ENCODE measurements at regions not wholly inside any gene's neighbourhood (a gene's known extent, or its start where the extent isn't known, plus 50 kb on each side); places are given as distances from the start of the nearest gene placed in this dataset.

- H3K4me1 ChIP-seq (ENCODE audit: control insufficient read depth, insufficient read depth, low read length) = no peaks in the 10 kb centered on the region
- H3K27me3 ChIP-seq (ENCODE audit: control insufficient read depth, insufficient read depth, low read length) = no peaks in the 10 kb centered on the region
- H3K27ac ChIP-seq (ENCODE audit: low read depth, low read length) = no peak overlapping the region
Observed at GRCh38 chr1:177442584-177442983, 271.8 kb downstream of the BRINP2 start.

GRCh38 chr1:177441281-177441680 lies 270.5 kb downstream of the BRINP2 start:
- H3K4me3 ChIP-seq (ENCODE audit: low read depth, low read length) = no peak overlapping the region
- H3K27ac ChIP-seq (ENCODE audit: low read depth, low read length) = no peak overlapping the region
- no peaks in the 10 kb centered on the region for H3K9me3 ChIP-seq (ENCODE audit: control insufficient read depth, insufficient read depth, low read depth, low read length)
- no peaks in the 10 kb centered on the region for H3K27me3 ChIP-seq (ENCODE audit: control insufficient read depth, insufficient read depth, low read length)
- no peaks in the 10 kb centered on the region for H3K36me3 ChIP-seq (ENCODE audit: control insufficient read depth, insufficient read depth, low read length)
- no peak overlapping the region for H3K9ac ChIP-seq (ENCODE audit: low read length)
- no peaks in the 10 kb centered on the region for H3K4me1 ChIP-seq (ENCODE audit: control insufficient read depth, insufficient read depth, low read length)

More at GRCh38 chr1:177442584-177442983, 271.8 kb downstream of the BRINP2 start:
- H3K4me3 ChIP-seq (ENCODE audit: low read depth, low read length) = no peak overlapping the region
- no peaks in the 10 kb centered on the region for H3K36me3 ChIP-seq (ENCODE audit: control insufficient read depth, insufficient read depth, low read length)
- H3K9ac ChIP-seq (ENCODE audit: low read length) = no peak overlapping the region
- no peaks in the 10 kb centered on the region for H3K9me3 ChIP-seq (ENCODE audit: control insufficient read depth, insufficient read depth, low read depth, low read length)

GRCh38 chr1:177440821-177441220 lies 270.1 kb downstream of the BRINP2 start:
- no peak overlapping the region for H3K9ac ChIP-seq (ENCODE audit: low read length)
- no peak overlapping the region for H3K4me3 ChIP-seq (ENCODE audit: low read depth, low read length)
- H3K9me3 ChIP-seq (ENCODE audit: control insufficient read depth, insufficient read depth, low read depth, low read length) = no peaks in the 10 kb centered on the region
- H3K27me3 ChIP-seq (ENCODE audit: control insufficient read depth, insufficient read depth, low read length) = no peaks in the 10 kb centered on the region
- no peaks in the 10 kb centered on the region for H3K36me3 ChIP-seq (ENCODE audit: control insufficient read depth, insufficient read depth, low read length)
- no peak overlapping the region for H3K27ac ChIP-seq (ENCODE audit: low read depth, low read length)
- H3K4me1 ChIP-seq (ENCODE audit: control insufficient read depth, insufficient read depth, low read length) = no peaks in the 10 kb centered on the region

GRCh38 chr1:177439301-177439700 lies 268.5 kb downstream of the BRINP2 start:
- Histone ChIP-seq H3K36me3 (ENCODE audit: control insufficient read depth, insufficient read depth, low read length) (no peaks in the 10 kb centered on the region), H3K4me3 (ENCODE audit: low read depth, low read length) (no peak overlapping the region), H3K27ac (ENCODE audit: low read depth, low read length) (no peak overlapping the region), H3K27me3 (ENCODE audit: control insufficient read depth, insufficient read depth, low read length) (no peaks in the 10 kb centered on the region), H3K9me3 (ENCODE audit: control insufficient read depth, insufficient read depth, low read depth, low read length) (no peaks in the 10 kb centered on the region), H3K9ac (ENCODE audit: low read length) (no peak overlapping the region), H3K4me1 (ENCODE audit: control insufficient read depth, insufficient read depth, low read length) (no peaks in the 10 kb centered on the region)

GRCh38 chr1:177435364-177435763 lies 264.6 kb downstream of the BRINP2 start:
- Histone ChIP-seq H3K9ac (ENCODE audit: low read length) (no peak overlapping the region), H3K4me3 (ENCODE audit: low read depth, low read length) (no peak overlapping the region), H3K27ac (ENCODE audit: low read depth, low read length) (no peak overlapping the region), H3K36me3 (ENCODE audit: control insufficient read depth, insufficient read depth, low read length) (no peaks in the 10 kb centered on the region), H3K4me1 (ENCODE audit: control insufficient read depth, insufficient read depth, low read length) (no peaks in the 10 kb centered on the region), H3K9me3 (ENCODE audit: control insufficient read depth, insufficient read depth, low read depth, low read length) (no peaks in the 10 kb centered on the region), H3K27me3 (ENCODE audit: control insufficient read depth, insufficient read depth, low read length) (no peaks in the 10 kb centered on the region)

- no peaks in the 10 kb centered on the region for H3K9me3 ChIP-seq (ENCODE audit: control insufficient read depth, insufficient read depth, low read depth, low read length)
- H3K4me1 ChIP-seq (ENCODE audit: control insufficient read depth, insufficient read depth, low read length) = no peaks in the 10 kb centered on the region
- no peaks in the 10 kb centered on the region for H3K36me3 ChIP-seq (ENCODE audit: control insufficient read depth, insufficient read depth, low read length)
- no peak overlapping the region for H3K27ac ChIP-seq (ENCODE audit: low read depth, low read length)
- H3K9ac ChIP-seq (ENCODE audit: low read length) = no peak overlapping the region
- H3K27me3 ChIP-seq (ENCODE audit: control insufficient read depth, insufficient read depth, low read length) = no peaks in the 10 kb centered on the region
- no peak overlapping the region for H3K4me3 ChIP-seq (ENCODE audit: low read depth, low read length)
Observed at GRCh38 chr1:177432897-177433296, 262.1 kb downstream of the BRINP2 start.

- Histone ChIP-seq H3K4me3 (ENCODE audit: low read depth, low read length) (no peak overlapping the region), H3K36me3 (ENCODE audit: control insufficient read depth, insufficient read depth, low read length) (no peaks in the 10 kb centered on the region), H3K4me1 (ENCODE audit: control insufficient read depth, insufficient read depth, low read length) (no peaks in the 10 kb centered on the region), H3K27ac (ENCODE audit: low read depth, low read length) (no peak overlapping the region), H3K9me3 (ENCODE audit: control insufficient read depth, insufficient read depth, low read depth, low read length) (no peaks in the 10 kb centered on the region), H3K27me3 (ENCODE audit: control insufficient read depth, insufficient read depth, low read length) (no peaks in the 10 kb centered on the region), H3K9ac (ENCODE audit: low read length) (no peak overlapping the region)
Observed at GRCh38 chr1:177431123-177431522, 260.4 kb downstream of the BRINP2 start.

GRCh38 chr1:177429234-177429633 lies 258.5 kb downstream of the BRINP2 start:
- Histone ChIP-seq H3K9ac (ENCODE audit: low read length) (no peak overlapping the region), H3K4me3 (ENCODE audit: low read depth, low read length) (no peak overlapping the region), H3K9me3 (ENCODE audit: control insufficient read depth, insufficient read depth, low read depth, low read length) (no peaks in the 10 kb centered on the region)

GRCh38 chr1:177427811-177428210 lies 257.1 kb downstream of the BRINP2 start:
- Histone ChIP-seq H3K9me3 (ENCODE audit: control insufficient read depth, insufficient read depth, low read depth, low read length) (no peaks in the 10 kb centered on the region), H3K4me1 (ENCODE audit: control insufficient read depth, insufficient read depth, low read length) (no peaks in the 10 kb centered on the region), H3K36me3 (ENCODE audit: control insufficient read depth, insufficient read depth, low read length) (no peaks in the 10 kb centered on the region), H3K27me3 (ENCODE audit: control insufficient read depth, insufficient read depth, low read length) (no peaks in the 10 kb centered on the region), H3K4me3 (ENCODE audit: low read depth, low read length) (no peak overlapping the region), H3K27ac (ENCODE audit: low read depth, low read length) (no peak overlapping the region), H3K9ac (ENCODE audit: low read length) (no peak overlapping the region)

More at GRCh38 chr1:177429234-177429633, 258.5 kb downstream of the BRINP2 start:
- Histone ChIP-seq H3K4me1 (ENCODE audit: control insufficient read depth, insufficient read depth, low read length) (no peaks in the 10 kb centered on the region), H3K27ac (ENCODE audit: low read depth, low read length) (no peak overlapping the region), H3K27me3 (ENCODE audit: control insufficient read depth, insufficient read depth, low read length) (no peaks in the 10 kb centered on the region), H3K36me3 (ENCODE audit: control insufficient read depth, insufficient read depth, low read length) (no peaks in the 10 kb centered on the region)

GRCh38 chr1:177426497-177426896 lies 255.7 kb downstream of the BRINP2 start:
- Histone ChIP-seq H3K27ac (ENCODE audit: low read depth, low read length) (no peak overlapping the region), H3K27me3 (ENCODE audit: control insufficient read depth, insufficient read depth, low read length) (no peaks in the 10 kb centered on the region), H3K4me1 (ENCODE audit: control insufficient read depth, insufficient read depth, low read length) (no peaks in the 10 kb centered on the region), H3K9ac (ENCODE audit: low read length) (no peak overlapping the region), H3K9me3 (ENCODE audit: control insufficient read depth, insufficient read depth, low read depth, low read length) (no peaks in the 10 kb centered on the region), H3K36me3 (ENCODE audit: control insufficient read depth, insufficient read depth, low read length) (no peaks in the 10 kb centered on the region), H3K4me3 (ENCODE audit: low read depth, low read length) (no peak overlapping the region)

GRCh38 chr1:177425199-177425598 lies 254.4 kb downstream of the BRINP2 start:
- no peaks in the 10 kb centered on the region for H3K27me3 ChIP-seq (ENCODE audit: control insufficient read depth, insufficient read depth, low read length)
- no peak overlapping the region for H3K9ac ChIP-seq (ENCODE audit: low read length)

GRCh38 chr1:177424744-177425143 lies 254.0 kb downstream of the BRINP2 start:
- no peak overlapping the region for H3K4me3 ChIP-seq (ENCODE audit: low read depth, low read length)
- no peaks in the 10 kb centered on the region for H3K9me3 ChIP-seq (ENCODE audit: control insufficient read depth, insufficient read depth, low read depth, low read length)
- H3K9ac ChIP-seq (ENCODE audit: low read length) = no peak overlapping the region
- H3K36me3 ChIP-seq (ENCODE audit: control insufficient read depth, insufficient read depth, low read length) = no peaks in the 10 kb centered on the region
- no peaks in the 10 kb centered on the region for H3K27me3 ChIP-seq (ENCODE audit: control insufficient read depth, insufficient read depth, low read length)
- no peaks in the 10 kb centered on the region for H3K4me1 ChIP-seq (ENCODE audit: control insufficient read depth, insufficient read depth, low read length)
- no peak overlapping the region for H3K27ac ChIP-seq (ENCODE audit: low read depth, low read length)

More at GRCh38 chr1:177425199-177425598, 254.4 kb downstream of the BRINP2 start:
- no peaks in the 10 kb centered on the region for H3K36me3 ChIP-seq (ENCODE audit: control insufficient read depth, insufficient read depth, low read length)
- no peaks in the 10 kb centered on the region for H3K9me3 ChIP-seq (ENCODE audit: control insufficient read depth, insufficient read depth, low read depth, low read length)
- no peak overlapping the region for H3K27ac ChIP-seq (ENCODE audit: low read depth, low read length)
- H3K4me1 ChIP-seq (ENCODE audit: control insufficient read depth, insufficient read depth, low read length) = no peaks in the 10 kb centered on the region
- H3K4me3 ChIP-seq (ENCODE audit: low read depth, low read length) = no peak overlapping the region

All from HUES6 (cell line).